SK-MEL-5 (cell line): ENCODE measurements at regions not wholly inside any gene's neighbourhood (a gene's known extent, or its start where the extent isn't known, plus 50 kb on each side); places are given as distances from the start of the nearest gene placed in this dataset.
A peak's percentile ranks its signal among the peaks of the same experiment; 100 is the strongest.

Experiments
- DNase-seq: peaks from one replicate; pipeline ENCODE4 v3.0.0-alpha.2; 2016; ENCODE audit warnings: low read depth, low spot score
- in situ Hi-C: cut with HindIII; loops from 2 replicates; pipeline ENCODE4 v1.10.0; 2016; ENCODE audit warnings: low sequenced_read_pairs, high pct_unique_total_duplicates, low pct_unique_long_range_greater_than_20kb

DNA sequence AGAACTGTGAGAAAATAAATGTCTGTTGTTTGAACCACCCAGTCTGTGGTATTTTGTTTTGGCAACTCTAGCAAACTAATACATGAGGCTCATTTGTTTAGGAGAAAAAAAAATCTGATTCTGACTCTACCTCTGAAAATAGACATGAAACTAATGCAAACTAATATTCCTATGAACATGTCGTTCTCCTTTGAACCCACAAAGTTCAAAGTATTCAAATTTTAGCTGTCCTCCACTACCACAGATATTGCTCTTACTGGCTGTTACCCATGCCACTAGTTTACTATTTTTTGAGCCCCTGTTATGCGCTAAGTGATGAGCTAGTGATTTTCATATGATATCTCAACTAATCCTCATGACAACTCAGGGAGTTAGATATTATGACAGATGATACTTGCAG, 58.8 kb upstream of the ZNF804B start:
- in situ Hi-C loops: no loop called here
- no peak for DNase-seq

DNA sequence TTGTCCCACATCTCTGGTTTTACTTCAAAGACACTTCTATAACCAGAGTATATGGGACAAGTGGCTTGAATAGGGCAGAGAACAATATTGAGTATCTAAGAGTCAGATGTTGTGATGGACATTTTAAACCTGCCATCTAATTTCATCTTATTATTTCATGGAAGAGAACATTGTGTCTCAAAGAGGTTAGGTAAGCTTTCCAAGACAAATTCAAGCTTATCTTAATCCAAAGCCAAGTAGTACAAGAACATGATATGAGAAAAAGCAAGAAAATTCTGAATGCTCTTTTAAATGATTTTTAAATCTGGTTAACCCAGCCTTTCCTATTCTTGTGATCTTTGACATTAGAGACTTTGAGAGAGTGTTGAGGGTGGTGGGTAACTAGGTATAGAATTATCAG, 65.3 kb upstream of the ZNF804B start:
- in situ Hi-C loops: no loop called here
- DNase-seq: no peak

DNA sequence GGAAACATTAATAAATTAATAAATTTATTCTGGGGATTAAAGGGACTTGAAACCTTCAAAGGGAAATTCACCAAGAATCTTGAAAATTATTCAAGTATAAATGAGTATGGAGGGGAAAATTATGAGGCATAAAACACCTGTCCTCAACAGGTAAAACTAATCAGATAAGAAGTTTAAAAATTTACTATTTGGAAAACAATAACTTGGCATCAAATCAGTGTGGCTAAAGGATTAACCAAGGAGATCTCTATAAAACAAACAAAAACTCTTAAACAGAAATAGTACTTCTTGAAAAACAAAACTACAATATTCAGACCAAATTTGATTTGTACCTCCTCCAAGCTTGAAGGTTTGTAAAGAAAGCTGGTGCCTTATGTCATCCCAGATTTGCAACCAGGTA, 66.4 kb upstream of the ZNF804B start:
- DNase-seq: no peak
- in situ Hi-C loops: no loop called here

DNA sequence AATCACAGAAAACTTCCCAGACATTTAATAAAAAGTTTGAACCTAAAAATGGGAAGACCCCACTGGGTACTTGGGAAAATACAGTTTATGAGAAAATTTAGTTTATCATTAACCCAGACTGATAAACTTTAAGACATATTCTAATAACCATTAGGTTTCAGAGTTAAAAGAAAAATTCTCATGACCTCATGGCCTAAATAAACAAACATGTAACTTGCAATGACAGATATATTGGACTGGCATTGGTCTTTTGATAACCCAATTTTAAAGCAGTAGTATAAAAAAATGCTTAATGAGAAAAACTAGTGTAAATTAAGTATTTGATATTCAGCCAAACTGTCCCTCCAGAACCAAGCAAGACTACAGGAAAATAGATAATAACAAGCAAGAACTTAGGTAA, 67.0 kb upstream of the ZNF804B start:
- in situ Hi-C loops: no loop called here
- no peak for DNase-seq

DNA sequence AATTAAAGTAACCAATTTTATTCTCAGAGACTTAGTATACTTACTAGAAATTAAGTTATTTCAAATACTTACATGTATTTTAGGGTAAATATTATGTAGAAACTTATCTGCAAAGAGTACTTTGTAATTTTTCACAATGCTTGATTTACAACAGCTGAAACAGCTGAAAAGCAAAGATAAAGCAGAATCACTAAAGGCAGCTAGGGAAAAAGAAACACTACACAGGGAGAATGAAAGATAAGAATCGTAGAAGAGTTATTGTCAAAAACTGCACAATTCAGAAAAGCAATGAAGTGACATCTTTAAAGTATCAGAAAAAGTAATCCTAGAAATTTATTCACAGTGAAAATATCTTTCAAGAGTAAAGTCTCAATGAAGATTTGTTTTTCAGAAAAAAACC, 69.7 kb upstream of the ZNF804B start:
- in situ Hi-C loops: no loop called here
- DNase-seq: no peak

DNA sequence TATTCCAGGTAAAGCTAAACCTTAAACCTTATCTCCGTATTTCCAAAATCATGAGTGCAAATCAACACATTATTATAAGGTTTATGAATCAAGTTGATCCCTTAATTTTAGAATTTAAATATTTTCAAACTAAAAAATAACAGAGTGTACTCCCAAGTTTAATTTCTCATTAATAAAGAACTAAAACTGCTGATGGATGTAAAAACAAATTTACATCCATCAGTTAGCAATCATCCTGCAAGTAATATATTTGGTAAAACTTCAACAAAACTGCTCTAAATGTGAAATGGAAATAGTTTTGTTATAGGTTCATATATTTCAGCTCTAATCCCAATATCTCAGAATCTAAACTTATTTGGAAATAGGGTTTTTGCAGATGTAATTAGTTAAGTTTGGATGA, 71.3 kb upstream of the ZNF804B start:
- in situ Hi-C loops: no loop called here
- no peak for DNase-seq

DNA sequence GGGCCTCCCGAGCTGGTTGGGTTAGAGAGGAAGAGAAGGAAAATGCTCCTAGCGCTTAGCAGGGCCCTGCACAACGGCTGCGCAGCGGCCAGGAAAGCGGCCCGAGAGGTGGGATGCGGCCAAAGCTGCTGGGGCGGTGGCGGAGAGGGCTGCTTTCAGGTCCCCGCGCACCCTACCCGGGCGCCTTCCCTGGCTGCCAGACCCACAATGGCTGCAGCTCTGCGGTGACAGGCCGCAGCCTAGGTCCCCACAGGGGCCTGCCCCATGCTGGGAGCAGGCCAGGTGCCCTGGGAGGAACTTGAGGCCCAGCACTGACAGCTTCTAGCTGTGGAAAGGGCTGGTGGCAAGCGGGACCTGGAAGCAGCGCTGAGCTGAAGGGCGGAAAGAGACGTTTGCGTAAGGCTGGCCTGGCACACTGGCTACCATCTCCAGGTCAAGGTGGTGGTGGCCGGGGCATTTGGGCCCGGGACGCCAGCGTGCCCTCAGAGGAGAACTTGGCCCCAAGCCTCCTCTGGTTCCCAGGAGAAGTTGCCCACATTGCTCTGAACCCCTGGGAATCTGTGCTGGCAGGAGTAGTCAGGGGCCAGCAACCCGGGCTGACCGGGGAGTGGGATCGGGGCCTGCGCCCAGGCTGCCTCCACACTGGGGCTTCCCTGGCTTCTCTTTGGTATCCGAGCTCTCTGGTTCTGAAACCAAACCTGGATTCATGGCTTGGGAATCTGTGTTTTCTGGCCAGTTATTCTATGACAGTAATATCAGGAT, 72.9 kb upstream of the ZNF804B start:
- no peak for DNase-seq
- in situ Hi-C loops: no loop called here

DNA sequence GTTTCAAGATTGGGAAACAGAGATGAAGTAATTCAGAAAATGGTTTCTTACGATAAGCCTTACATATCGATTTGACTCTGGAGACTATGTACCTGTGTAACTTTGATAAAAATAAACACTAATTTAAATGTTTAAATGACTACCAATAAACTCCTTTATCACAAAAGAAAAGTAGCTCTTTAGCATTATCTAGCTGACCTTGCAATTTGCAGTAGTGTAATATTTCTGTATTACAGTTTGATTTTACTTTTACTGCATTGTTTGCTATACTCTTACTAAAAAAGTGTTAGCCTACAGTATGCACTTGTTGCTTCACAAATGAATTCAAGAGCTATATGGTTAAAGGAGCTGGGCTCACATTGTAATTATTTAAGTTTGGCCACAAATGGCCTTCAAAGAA, 77.8 kb upstream of the ZNF804B start:
- in situ Hi-C loops: no loop called here
- no peak for DNase-seq

DNA sequence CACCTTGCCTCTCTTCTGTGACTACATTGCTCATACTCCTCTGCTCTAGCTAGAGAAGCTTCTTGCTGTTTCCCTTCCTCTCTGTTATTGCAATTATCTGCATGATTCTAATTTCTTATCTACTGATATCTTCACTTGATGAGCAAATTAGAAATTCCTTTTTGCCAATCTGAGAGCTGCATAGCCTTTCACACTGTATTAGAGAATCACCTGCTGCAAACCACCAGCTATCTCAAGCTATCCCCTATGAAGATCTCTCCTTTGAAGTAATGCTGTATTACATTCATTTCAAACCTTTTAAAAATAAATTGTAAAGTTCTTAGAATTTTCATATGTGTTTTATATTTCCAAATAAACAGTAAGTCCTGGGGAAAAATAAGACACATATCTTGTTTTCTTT, 89.0 kb upstream of the ZNF804B start:
- in situ Hi-C loops: no loop called here
- DNase-seq: no peak

DNA sequence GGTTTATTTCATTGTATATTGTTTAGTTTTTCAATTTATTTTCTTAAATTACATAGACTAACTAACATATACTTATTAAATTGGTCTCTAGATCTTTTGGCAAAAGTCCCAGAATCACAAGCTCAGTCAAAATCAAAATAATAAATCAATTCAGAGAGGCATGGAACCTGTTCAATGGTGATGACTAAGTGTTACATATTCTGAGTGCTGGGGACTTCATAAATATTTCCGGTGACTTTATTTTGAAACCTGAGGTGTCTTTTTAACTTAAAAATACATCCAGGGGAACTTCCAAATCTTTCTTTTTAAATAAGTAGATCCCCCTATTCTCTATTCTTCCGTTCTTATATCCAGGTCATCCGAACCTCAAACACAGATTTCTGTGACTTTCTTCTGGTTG, 89.6 kb upstream of the ZNF804B start:
- no peak for DNase-seq
- in situ Hi-C loops: no loop called here

DNA sequence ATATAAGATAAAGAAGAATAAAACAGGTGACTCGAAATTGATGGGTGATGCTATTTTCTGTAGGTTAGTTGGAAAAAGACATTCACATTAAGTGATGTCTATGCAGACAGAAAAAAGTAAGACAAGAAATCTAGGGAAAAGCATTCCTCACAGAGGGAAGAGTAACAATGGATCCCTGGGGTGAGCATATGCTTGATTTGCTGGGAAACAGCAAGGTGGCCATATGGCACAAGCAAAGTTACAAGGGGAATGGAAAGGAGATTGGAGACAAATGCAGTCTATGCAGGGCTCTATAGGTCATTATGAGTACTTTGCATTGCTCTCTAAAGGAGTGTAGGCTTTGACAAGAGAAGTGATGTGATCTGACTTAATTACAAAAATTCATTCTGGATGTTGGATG, 90.9 kb upstream of the ZNF804B start:
- no peak for DNase-seq
- in situ Hi-C loops: no loop called here

DNA sequence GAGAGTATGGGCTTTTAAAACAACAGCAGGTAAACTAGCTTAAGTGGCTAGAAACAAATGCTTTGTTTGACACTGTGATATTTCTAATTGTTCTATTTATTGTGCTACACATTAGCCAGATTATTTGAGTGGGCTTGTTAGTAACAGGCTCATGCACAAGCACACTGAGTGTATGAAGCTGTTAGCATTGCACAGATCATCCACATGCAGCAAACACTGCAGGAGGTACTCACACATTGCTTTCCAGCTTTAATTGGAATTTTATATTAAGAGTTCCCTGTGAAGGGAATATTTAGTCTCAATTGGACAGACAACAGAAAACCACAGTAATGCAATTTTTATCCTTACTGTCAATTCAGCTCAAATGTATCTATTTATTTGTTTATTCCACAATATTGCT, 92.9 kb upstream of the ZNF804B start:
- in situ Hi-C loops: no loop called here

DNA sequence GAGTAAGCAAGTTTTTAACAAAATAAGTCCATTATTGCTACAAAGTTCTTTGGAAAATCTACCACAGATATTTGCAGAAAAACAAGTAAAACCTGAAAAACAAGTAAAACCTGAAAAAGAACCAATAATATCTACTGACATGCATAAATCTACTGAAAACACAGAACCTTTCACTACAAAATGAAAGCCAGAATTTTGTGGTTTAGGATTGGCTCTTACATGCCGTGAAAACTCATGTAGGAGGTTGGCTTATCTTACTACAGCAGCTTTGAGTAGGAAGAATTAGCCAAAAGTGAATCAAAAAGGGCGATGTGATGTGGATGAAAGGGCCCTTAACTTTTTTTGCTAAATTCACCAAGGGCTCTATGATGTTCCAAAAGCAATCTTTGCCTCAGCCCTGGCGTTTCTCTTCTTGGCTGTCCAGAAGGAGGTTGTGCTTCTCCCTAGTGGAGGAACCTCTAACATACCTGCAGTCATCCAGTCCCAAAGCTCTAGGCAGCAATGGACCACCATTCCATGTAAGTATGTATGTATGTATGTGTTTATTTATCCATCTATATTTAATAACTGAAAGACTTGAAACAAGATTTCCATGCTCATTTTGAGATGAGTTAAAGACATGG, 93.5 kb upstream of the ZNF804B start:
- in situ Hi-C loops: no loop called here
- DNase-seq: peak; percentile 27

More for the DNA sequence above, 92.9 kb upstream of the ZNF804B start:
- DNase-seq: no peak

DNA sequence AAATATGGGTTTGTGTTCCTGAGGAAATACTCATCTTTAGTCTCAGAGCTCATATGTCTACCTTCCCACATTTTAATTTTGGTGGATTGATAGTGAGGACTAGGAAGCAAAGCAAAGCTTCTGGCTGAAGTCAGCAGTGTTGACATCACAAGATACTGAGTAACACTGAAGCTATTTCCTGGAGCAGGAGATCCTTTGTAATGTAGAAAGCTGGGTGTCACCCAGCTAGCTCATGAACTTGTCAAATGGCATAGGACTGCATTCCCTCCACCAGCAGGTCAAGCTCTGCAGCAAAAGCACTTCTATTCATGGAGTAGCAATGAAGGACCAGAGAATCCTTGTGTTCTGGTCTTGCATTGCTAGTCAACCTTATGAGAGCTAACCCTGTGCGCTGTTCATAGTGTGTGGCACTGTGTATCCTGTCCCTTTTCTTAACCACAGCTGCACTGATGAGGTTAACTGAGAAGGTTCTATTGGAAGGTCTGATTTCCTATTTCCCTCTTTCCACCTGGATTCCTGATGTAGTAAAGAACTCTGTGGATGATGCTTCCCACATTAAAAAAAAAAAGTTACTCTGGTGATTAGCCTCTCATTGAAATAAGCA, 94.8 kb upstream of the ZNF804B start:
- in situ Hi-C loops: no loop called here
- DNase-seq: peak; percentile 65

DNA sequence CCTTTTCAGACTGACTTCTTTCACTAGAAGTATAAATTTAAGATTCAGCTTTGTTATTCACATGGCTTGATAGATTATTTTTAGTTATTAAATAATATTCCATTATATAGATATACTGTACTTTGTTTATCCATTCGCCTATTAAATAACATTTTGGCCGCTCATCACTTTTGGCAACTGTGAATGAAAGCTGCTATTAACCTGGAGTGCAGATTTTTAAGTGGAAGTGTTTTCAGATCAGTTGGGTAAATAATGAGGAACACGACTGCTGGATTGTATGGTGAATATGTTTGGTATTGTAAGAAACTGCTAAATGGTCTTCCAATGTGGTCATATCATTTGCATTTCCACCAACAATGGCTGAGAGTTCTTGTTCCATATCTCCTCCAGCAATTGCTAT, 97.6 kb upstream of the ZNF804B start:
- no peak for DNase-seq
- in situ Hi-C loops: no loop called here

DNA sequence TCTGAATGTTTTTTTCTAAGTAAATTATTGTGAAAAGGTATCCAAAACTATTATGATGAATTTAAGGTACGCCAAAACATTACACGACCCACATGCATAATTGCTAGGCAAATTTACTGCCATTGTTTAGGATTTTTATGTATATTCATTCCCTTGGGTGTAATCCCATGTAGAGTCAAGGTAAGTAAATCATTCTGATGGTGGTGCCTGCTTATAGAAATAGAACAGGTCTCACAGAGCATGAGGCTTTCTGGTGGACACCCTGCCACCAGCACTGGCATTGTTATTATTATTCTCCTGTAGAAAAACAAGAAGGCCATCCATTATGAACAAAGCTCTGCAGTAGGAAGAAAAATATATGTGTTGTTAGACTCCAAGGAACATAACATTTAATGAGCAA, 111.7 kb upstream of the ZNF804B start:
- in situ Hi-C loops: no loop called here
- DNase-seq: no peak

DNA sequence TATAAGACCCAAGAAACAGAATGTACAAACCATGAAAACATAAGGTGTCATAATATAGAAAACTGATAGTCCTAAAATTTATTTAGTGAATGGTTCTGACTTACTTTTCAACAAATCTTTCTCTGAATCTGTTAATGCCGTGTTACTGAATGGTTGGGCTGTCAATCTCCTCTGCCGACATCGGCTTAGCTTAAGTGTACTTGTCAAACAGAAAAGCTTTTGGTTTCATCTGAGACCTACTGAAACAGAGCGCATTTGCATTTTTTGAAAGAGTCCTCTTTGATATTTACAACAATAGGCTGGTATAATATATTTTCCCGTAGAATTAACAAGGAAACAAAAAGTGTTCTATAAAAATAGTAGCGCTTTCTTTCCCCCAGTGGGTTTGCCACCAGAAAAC, 120.9 kb upstream of the ZNF804B start:
- in situ Hi-C loops: no loop called here
- no peak for DNase-seq

DNA sequence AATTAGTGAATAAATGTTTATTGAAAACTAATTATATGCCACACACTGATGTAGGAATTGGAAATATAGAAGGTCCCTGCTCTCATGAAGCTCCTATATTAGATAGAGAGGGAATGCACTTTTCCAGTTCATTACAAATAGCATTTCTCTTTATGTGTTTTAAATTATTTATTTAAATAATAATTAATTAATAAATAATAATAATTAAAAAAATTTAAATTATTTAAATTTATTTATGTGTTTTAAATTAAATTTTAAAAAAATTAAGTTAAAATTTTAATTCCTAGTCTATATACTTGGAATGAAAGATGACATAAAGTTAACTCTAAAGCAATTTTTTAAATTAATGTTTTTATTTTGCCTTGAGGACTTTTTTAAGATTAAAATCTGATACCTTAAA, 121.7 kb upstream of the ZNF804B start:
- in situ Hi-C loops: no loop called here
- no peak for DNase-seq

DNA sequence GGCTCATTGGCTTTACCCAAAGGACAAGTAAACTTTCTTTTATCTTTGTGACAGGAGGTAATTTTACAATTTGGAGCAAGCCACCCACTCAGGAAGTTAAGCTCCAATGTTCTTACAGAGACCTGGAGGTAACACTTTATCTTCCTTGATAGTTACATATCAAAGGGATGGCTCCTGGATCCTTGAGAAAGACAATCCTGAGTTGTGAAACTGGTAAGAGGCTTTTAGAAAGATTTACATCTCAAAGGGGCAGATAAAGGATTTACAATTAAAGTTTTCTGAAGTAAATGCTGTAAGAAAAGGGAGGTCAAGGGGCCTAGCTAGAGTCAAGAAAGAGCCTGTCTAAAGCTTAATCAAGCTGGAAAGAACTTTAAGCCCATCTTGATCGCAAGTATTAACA, 124.4 kb upstream of the ZNF804B start:
- DNase-seq: no peak
- in situ Hi-C loops: no loop called here
